ENCODE measurements at regions not wholly inside any gene's neighbourhood (a gene's known extent, or its start where the extent isn't known, plus 50 kb on each side); places are given as distances from the start of the nearest gene placed in this dataset.

GRCh38 chr15:69587723-69588426 lies 135.3 kb downstream of the RPLP1 start:
- no peaks in the 10 kb centered on the region for H3K9me3 ChIP-seq (replicated peaks)
- no peaks in the 10 kb centered on the region for H3K4me1 ChIP-seq
- no peak for DNase-seq
- no peak overlapping the region for H3K27ac ChIP-seq
- no peaks in the 10 kb centered on the region; the same call in 1 of the 2 replicates for H3K27me3 ChIP-seq
- no peaks in the 10 kb centered on the region for H3K36me3 ChIP-seq
- H3K4me3 ChIP-seq, result no peak overlapping the region

DNA sequence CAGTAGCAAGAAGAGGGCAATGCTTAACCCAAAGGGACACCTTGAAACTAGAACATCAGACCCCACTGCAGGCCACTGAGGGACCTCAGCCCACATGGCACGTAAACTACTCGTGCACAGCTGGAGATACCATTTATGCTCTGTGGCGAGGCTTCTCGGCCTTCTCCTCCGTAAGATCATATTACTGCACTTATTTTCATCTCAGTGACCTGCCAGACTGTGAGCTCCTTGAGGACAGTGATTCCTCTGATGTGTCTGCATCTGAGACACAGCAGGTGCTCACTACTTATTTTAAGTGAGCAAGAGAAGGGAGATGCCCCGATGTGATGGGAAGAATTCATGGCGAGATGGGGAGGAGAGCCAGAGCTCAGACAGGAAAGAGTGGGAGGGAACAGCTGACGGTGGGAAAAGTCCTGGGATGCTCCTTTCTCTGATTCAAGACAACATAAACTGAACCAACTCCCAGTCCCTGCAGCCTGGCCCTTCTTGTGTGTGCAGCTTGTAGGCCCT lies 137.6 kb downstream of the RPLP1 start:
- Histone ChIP-seq H3K36me3 (no peaks in the 10 kb centered on the region), H3K27ac (no peak overlapping the region), H3K9me3 (replicated peaks) (no peaks in the 10 kb centered on the region), H3K4me1 (peaks cover 14% of the 10 kb centered on the region), H3K27me3 (no peaks in the 10 kb centered on the region; the same call in 1 of the 2 replicates), H3K4me3 (no peak overlapping the region)
- no peak for DNase-seq

DNA sequence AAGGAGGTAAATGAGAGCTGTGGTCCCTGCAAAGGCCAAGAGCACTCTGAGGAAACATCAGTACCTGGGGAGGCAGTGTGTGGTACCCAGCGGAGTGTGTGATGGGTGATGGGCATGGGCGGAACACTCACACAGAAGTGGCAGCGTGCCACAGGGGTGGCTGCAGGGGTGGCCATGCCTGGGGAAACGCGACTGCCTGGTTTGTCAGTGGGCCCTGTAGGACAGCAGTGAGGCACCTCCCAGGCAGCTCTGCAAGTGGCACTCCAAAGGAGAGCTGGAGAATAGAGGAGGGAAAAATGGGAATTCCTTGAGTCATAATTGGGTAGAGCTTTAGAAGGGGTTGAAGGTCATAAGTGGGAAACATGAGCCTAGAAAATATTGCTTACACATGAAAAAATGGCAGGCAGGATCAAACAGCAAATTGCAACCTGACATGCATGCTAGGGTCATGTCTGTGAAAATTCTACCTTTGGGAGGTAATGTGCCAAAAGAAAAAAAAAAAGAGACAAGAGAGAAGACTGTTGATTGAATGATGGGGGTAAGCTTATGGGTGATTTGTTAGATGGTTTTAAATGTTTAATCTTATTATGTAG lies 138.4 kb downstream of the RPLP1 start:
- Histone ChIP-seq H3K27me3 (no peaks in the 10 kb centered on the region; the same call in 1 of the 2 replicates), H3K27ac (no peak overlapping the region), H3K9me3 (replicated peaks) (no peaks in the 10 kb centered on the region), H3K4me1 (peaks cover 22% of the 10 kb centered on the region), H3K36me3 (no peaks in the 10 kb centered on the region), H3K4me3 (no peak overlapping the region)
- DNase-seq, result no peak

GRCh38 chr15:69591905-69592508 lies 139.4 kb downstream of the RPLP1 start:
- Histone ChIP-seq H3K27me3 (no peaks in the 10 kb centered on the region; the same call in 1 of the 2 replicates), H3K4me3 (no peak overlapping the region), H3K36me3 (no peaks in the 10 kb centered on the region), H3K4me1 (peaks cover 22% of the 10 kb centered on the region), H3K9me3 (replicated peaks) (no peaks in the 10 kb centered on the region), H3K27ac (no peak overlapping the region)
- DNase-seq, result no peak

DNA sequence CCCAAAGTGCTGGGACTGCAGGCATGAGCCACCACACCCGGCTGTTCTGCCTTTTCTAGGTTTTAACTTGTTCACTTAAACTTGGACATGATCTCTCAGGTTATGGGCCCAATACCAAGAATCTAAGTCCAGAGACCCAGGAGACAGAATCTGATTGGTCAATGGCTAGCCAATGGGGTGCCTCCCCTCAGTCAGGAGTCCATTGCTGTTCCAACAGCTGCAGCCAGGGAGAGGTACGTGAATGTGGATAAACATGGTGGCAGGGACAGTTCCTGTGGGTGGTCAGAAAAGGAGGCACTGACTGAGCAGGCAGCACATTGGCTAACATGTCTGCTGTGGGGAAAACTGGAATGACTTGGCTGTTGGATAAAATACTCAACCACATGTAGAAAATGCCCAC lies 140.3 kb downstream of the RPLP1 start:
- Histone ChIP-seq H3K9me3 (replicated peaks) (no peaks in the 10 kb centered on the region), H3K36me3 (no peaks in the 10 kb centered on the region), H3K4me3 (no peak overlapping the region), H3K27ac (no peak overlapping the region), H3K4me1 (peaks cover 22% of the 10 kb centered on the region), H3K27me3 (no peaks in the 10 kb centered on the region; the same call in 1 of the 2 replicates)
- DNase-seq, result peak; percentile 34 to 54

DNA sequence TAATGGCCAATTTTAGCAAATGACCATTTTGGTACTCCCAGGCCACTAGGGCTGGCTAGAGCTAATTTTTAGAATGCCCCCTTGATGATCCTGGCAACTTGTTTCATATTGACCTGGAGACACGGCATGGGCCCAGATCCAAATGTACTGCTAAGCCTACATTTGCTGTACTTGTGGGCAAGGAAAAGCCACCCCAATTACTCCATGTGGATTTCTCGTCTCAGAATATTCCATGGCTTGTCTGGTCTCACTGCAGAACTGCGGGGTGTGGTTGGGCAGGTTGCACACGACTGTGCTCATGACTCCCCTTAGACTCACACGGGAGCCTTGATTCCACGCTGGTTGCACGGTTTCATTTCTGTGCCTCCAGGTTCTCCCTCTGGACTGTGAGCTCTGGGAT lies 140.9 kb downstream of the RPLP1 start:
- peaks cover 22% of the 10 kb centered on the region for H3K4me1 ChIP-seq
- H3K4me3 ChIP-seq, result no peak overlapping the region
- H3K9me3 ChIP-seq (replicated peaks), result no peaks in the 10 kb centered on the region
- no peaks in the 10 kb centered on the region; the same call in 1 of the 2 replicates for H3K27me3 ChIP-seq
- no peak overlapping the region for H3K27ac ChIP-seq
- no peak for DNase-seq
- H3K36me3 ChIP-seq, result no peaks in the 10 kb centered on the region

- Histone ChIP-seq H3K27ac (no peak overlapping the region), H3K4me1 (peaks cover 22% of the 10 kb centered on the region), H3K27me3 (no peaks in the 10 kb centered on the region; the same call in 1 of the 2 replicates), H3K4me3 (peak overlapping the region; percentile 28), H3K36me3 (no peaks in the 10 kb centered on the region), H3K9me3 (replicated peaks) (no peaks in the 10 kb centered on the region)
- peak; percentile 62 to 75 for DNase-seq
These were observed 141.7 kb downstream of the RPLP1 start for GRCh38 chr15:69593981-69594966.

DNA sequence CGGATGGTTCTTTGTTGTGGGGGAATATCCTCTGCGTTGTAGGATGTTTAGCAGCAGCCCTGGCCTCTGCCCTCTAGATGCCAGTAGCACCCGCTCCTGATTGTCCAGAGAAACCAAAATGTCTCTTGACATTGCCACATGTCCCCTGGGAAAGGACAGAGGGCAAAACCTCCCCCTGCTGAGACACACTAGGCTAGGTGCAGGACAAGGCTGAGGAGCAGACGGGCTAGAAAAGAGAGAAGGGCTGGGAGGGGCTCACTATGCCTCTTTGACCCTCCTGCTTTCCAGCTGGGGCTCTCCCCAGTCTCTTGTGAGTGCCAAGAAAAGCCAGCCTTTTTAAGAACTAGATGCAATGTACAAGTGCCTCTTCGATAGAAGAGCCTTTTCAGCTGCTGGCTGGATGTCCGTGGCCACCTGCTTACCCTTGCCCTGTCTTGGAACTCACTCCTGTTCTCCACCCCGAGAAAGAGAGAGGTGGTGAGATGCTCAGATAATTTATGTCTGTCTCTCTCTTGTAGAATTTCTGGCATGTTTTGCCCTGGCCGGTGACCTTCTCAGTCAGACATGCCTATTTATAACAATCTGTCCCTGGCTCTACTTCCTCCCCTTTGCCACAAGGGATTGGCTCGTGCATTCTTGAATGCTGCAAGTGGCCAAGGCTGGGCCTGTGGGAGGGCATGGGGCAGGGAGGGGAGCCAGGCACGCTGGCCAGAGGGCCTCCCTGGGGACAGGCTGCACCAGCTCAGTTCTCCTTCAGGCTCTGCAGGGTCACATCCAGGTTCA lies 142.6 kb downstream of the RPLP1 start:
- DNase-seq, result peak; percentile 35 to 39

DNA sequence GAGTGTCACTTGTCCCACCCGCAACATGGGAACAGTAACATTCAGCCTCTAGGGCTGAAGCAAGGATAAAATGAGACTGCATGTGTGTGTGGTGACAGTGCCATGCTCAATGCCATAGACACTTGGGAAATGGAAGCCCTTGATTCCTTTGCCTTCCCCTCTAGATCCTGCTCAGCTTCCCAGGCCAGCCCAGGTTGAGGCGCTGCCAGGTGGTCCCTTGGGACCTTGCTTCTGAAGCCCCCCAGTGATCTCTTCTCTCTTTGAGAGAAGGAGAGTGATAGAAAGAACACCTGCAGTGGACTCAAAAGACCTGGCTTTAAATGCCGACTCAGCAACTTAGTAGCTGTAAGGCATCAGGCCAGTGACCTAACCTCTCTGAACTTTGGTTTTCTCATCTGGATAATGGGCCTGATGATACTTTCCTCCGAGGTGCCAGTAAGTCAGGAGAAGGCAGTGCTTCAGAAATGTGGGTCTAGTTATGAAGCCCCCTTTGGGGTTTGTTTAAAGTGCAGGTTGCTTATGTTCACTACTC lies 144.5 kb downstream of the RPLP1 start:
- no peak for DNase-seq
- no peaks in the 10 kb centered on the region for H3K36me3 ChIP-seq

More for the DNA sequence above, 142.6 kb downstream of the RPLP1 start:
- no peaks in the 10 kb centered on the region for H3K36me3 ChIP-seq
- H3K27ac ChIP-seq, result no peak overlapping the region
- H3K4me1 ChIP-seq, result peaks cover 22% of the 10 kb centered on the region
- no peaks in the 10 kb centered on the region for H3K9me3 ChIP-seq (replicated peaks)
- peak overlapping the region; percentile 28; the same call in 1 of the 2 replicates for H3K4me3 ChIP-seq
- no peaks in the 10 kb centered on the region for H3K27me3 ChIP-seq

DNA sequence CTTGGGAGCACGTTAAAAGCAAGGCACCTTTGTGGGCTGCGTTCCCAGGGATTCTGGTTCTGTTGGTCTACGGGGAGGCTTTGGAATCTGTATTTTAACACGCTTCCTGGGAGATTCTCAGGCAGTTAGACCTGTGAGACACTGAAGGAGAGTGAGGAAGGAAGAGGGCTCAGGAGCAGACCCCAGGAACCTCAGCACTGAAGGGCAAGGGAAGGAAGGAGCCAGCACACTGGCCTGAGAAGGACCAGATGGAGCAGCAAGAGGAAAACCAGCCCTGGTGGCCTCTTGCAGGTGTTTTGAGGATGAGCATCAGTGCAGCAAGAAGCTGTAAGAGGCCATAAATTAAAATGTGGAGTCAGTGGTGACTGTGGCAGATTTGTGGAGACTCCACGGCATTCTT lies 146.7 kb downstream of the RPLP1 start:
- no peak for DNase-seq
- Histone ChIP-seq H3K27me3 (no peaks in the 10 kb centered on the region), H3K4me1 (peaks cover 18% of the 10 kb centered on the region), H3K27ac (no peak overlapping the region), H3K36me3 (no peaks in the 10 kb centered on the region), H3K9me3 (replicated peaks) (no peaks in the 10 kb centered on the region), H3K4me3 (no peak overlapping the region)

More for the DNA sequence above, 144.5 kb downstream of the RPLP1 start:
- Histone ChIP-seq H3K4me3 (no peak overlapping the region), H3K4me1 (peaks cover 22% of the 10 kb centered on the region), H3K27ac (no peak overlapping the region), H3K9me3 (replicated peaks) (no peaks in the 10 kb centered on the region), H3K27me3 (no peaks in the 10 kb centered on the region)

DNA sequence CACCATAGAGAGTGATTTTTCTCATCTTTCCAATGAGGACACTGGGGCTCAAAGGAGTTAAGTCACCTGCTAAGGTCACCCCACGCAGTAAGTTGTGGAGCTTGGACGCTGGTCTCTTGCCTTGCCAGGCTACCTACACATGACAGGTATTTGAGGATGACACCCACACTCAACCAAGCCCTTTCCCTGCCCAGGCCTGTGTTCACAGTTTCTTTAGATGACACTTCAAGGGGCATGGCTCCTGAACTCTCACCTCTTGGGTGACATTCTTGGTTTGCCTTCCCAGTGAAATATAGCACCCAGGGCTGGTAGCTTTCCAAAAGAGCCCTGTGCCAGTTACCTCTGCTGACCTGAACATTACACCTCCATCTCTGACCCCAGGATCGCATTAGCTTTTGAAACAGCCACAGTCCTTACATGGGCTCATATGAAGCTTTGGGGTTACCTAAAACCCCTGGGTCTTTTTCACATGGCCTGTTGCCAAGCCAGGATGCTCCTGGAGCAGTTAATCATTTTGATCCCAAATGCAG lies 148.0 kb downstream of the RPLP1 start:
- Histone ChIP-seq H3K36me3 (no peaks in the 10 kb centered on the region), H3K4me3 (no peak overlapping the region), H3K27ac (no peak overlapping the region), H3K9me3 (replicated peaks) (no peaks in the 10 kb centered on the region), H3K4me1 (peaks cover 4% of the 10 kb centered on the region), H3K27me3 (no peaks in the 10 kb centered on the region)
- no peak for DNase-seq

- H3K36me3 ChIP-seq, result no peaks in the 10 kb centered on the region
- H3K4me3 ChIP-seq, result no peak overlapping the region
- DNase-seq, result no peak
These were observed 149.3 kb downstream of the RPLP1 start for GRCh38 chr15:69601711-69602504.

DNA sequence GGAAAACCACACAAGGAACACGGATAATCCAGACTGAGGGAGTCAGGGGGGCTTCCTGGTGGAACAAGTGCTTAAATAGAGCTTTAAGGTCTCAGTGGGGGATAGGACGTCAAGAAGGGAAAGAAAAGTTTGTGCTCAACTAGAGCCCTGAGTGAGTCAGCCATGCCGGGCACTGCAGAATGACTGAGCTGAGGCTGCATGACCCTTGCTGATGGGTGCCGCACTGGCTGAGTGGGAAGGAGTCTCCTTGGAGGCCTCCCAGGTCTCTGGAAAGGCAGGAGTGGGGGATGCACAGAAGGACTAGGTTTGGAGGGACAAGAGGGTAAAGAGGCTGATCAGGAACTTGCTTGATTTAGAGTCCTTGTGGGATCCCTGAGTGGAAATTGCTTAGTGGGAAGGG lies 150.3 kb downstream of the RPLP1 start:
- Histone ChIP-seq H3K9me3 (replicated peaks) (no peaks in the 10 kb centered on the region), H3K36me3 (no peaks in the 10 kb centered on the region), H3K4me3 (no peak overlapping the region), H3K27ac (no peak overlapping the region), H3K4me1 (no peaks in the 10 kb centered on the region), H3K27me3 (no peaks in the 10 kb centered on the region)
- no peak for DNase-seq

More at GRCh38 chr15:69601711-69602504, 149.3 kb downstream of the RPLP1 start:
- no peaks in the 10 kb centered on the region for H3K27me3 ChIP-seq
- H3K9me3 ChIP-seq (replicated peaks), result no peaks in the 10 kb centered on the region
- no peak overlapping the region for H3K27ac ChIP-seq
- no peaks in the 10 kb centered on the region for H3K4me1 ChIP-seq
